ENCODE measurements at regions not wholly inside any gene's neighbourhood (a gene's known extent, or its start where the extent isn't known, plus 50 kb on each side); places are given as distances from the start of the nearest gene placed in this dataset.
"Not testable (repeated sequence)": the region's sequence is repeated elsewhere in the genome, so short reads cannot be mapped to it uniquely, and the experiment has no call there.

DNA sequence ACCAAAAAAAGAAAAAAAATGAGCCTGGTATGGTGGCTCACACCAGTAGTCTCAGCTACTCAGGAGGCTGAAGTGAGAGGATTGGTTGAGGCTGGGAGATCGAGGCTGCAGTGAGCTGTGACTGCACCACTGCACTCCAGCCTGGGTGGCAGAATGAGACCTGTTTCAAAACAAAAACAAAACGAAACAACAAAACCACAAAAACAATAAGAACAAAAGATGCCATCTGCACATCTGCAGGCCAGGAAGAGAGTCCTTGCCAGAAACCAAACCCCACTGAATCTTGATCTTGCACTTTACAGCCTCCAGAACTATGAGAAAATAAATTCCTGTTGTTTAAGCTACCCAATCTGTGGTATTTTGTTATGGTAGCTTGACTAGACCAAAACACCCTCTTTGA is 207.7 kb downstream of the YTHDC2 start:
- DNase-seq: no peak

DNA sequence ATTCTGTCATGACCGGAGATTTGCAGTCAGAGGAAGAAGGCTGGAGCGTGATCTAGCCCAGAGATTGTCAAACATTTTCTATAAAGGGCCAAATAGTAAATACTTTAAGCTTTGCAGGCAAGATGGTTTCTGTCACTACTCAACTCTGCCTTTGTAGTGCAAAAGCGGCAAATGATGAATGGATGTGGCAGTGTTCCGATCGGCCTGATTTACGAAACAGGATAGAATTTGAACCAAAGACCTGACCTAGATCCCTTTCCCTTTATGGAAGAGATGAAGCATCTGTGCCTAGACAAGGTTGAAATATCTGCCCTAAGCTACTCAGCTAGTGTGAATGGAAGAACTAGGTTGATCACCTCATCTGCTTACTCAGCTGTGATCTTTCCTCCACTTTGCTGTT is 209.5 kb downstream of the YTHDC2 start:
- DNase-seq: no peak

DNA sequence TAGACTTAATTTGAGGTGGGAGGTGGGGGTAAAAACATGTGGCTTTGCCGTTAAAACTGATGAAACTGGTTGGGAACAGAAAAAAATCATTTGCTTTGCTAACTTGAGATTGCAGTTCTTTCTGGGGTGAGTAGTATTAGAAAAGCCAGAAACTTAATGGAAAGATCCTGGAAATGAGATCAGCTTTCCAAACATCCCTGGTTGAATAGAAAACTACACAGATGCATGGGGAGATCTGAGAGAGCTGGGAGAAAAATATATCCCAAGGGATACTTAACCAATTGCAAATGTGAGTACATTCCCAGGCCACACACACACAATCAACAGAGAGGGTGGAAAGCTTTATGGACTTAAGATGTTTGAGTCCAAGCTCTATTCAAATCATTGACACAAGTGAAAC is 222.3 kb downstream of the YTHDC2 start:
- DNase-seq: no peak

DNA sequence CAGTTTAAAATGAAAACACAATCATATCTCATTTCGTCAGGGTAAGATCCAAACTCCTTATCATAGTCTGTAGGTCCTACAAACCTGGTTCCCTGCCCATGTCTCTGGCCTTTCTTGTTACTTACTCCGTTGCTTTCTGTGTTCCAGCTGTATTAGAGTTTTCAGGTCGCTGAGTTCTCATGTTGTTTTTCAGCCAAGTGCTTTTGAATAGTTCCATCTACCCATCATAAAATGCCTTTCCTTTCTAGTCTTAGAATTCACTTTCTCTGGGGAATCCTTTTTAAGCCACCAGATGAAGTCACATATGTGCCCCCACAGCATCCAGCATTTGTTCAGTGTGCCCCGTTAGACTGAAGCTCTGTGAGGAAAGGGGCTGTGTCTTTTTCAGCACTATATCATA is 228.7 kb downstream of the YTHDC2 start:
- no peak for DNase-seq

DNA sequence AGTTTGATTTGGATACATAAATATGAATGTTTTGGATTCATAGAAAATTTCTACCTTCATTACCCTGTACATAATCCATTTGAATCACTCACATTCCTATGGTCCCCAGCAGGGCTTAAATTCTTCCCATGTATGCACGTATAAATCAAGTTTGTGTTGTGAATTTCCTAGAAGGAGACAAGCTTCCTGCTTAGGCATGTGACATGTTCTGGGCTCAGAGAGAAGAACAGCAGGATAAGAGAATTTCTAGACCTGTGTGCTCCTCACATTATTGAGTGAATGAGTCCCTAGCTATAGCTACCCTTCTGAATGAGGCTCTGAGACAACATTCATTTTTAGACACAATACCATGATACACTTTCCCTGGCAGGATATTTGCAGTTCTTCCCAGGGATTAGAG is 229.1 kb downstream of the YTHDC2 start:
- DNase-seq: no peak

DNA sequence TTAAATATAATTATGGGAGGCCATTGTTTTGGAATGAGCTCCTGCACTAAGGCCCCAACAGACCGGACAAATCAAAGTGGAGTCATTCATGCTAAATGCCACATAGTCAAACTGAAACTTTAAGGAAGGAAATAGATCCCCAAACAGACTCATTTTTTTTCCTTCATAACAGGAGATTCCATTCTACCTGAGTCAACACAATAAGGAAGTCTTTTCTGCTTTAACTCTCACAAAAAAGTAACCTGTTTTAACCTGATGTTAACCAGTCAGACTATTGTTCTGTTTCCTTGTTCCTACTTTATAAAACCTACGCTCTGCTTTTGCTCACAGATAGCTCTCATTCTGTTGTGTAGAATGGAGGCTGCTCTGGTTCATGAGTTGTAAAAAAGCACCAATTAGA is 234.9 kb downstream of the YTHDC2 start:
- DNase-seq: no peak

DNA sequence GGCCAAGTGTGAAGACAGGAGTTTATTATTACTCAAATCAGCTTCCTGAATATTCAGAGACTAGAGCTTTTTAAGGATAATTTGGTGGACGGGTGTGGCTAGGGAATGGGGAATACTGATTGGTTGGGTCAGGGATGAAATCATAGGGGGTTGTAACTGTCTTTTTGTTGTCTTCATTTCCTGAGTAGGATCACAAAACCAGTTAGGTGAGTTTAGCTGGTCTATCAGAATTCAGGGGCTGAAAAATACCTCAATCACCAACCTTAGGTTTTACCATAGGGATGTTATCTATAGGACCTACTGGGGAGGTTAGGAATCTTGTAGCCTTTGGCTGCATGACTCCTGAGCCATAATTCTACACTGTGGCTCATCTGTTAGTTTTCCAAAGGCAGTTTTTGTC is 235.8 kb downstream of the YTHDC2 start:
- DNase-seq: no peak

DNA sequence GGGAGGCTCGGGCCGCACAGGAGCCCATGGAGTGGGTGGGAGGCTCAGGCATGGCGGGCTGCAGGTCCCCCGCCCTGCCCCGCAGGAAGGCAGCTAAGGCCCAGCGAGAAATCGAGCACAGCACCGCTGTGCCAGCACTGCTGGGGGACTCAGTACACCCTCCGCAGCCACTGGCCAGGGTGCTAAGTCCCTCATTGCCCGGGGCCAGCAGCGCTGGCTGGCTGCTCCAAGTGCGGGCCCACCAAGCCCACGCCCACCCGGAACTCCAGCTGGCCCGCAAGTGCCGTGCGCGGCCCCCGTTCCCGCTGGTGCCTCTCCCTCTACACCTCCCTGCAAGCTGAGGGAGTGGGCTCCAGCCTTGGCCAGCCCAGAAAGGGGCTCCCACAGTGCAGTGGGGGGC is 239.7 kb downstream of the YTHDC2 start:
- not testable (repeated sequence) for DNase-seq

DNA sequence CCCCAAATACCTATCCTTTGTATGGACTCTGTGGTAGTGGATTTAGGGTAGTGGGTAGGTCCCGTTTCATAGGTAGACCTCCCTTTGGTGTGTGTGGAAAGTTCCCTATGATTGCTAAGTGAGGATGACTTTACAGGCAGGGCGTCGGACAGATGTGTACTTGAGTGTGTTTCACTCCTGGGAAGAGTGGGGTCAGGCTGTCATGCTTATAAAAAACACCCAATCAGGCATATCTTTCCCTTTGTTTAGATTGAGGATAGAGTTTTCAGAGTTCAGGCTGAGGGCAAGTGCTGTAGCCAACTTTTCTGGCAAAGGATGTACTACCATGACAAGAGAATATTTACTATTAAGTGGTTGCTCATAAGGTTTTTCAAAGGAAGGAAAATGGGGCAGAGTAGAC is 242.0 kb downstream of the YTHDC2 start:
- DNase-seq: no peak

DNA sequence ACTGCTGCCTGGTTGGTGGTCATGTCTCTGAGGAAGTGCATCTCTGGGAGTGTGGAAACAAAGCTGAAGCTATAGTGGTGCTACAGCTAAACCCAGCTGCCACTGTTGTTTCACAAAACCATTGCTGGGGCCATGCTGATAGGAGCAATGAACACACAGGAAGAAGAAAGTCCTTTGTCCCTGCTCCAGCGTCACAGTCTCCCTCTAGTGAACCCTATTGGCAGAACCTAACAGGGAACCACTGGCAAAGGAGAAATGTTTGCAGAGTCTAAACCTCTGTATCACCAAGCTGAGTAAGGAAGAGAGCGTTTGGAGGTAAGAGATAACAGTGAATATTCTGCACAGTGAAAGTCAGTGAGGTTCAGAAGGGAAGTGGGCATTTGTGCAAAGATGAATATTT is 244.0 kb downstream of the YTHDC2 start:
- DNase-seq: no peak

DNA sequence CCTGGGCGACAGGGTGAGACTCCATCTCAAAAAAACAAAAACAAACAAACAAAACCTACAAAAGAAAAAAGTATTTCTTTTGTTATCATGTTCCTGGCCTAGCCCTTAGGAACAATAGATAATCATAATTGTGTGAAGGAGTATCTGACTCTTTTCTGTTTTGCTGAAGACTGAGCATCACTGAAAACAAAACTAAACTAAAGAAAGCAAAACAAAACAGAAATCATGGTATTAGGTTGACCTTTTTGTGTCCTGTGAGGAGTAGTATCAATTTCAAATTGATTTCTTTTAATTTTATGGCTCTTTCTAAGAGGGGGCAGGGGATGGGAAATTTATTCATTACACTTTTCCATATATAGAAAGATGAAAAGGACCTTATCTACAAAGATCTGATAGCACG is 246.0 kb downstream of the YTHDC2 start:
- no peak for DNase-seq

DNA sequence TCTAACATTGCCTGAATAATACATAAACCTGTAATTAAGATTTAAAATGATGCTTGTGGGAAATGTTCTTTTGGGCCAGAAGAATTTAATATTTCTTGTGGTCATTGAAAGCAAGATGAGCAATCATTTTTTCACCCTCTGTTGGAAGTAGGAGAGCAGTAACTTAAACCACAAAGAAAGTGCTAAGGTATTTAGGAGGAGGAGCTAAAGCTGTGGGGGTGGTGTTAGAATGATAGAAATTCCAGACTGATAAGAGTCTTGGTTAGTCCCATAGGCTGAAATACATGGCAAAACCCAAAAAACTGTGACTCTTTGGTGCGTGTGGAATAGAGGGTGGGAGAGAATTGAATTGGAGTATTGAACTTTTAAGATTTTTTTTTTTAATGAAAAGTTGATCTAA is 247.0 kb downstream of the YTHDC2 start:
- peak; percentile 20 for DNase-seq

DNA sequence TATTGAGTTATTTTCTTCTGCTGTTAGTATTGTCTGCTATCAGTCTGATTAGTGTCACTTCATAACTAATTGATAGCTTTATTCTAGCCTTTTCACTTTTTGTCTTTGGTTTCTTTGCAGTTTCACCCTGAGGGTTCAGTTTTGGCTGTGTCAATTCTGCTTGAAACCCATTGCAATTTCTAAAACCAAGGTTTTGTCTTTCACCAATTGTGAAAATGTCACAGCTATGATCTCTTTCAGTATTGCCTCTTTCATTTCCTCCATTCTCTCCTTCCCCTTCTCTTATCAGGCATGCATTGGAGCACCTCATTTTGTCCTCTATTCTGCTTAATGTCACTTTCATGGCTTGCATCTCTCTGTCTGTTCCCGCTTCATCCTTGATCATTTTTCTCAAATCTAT is 248.1 kb downstream of the YTHDC2 start:
- DNase-seq: no peak

DNA sequence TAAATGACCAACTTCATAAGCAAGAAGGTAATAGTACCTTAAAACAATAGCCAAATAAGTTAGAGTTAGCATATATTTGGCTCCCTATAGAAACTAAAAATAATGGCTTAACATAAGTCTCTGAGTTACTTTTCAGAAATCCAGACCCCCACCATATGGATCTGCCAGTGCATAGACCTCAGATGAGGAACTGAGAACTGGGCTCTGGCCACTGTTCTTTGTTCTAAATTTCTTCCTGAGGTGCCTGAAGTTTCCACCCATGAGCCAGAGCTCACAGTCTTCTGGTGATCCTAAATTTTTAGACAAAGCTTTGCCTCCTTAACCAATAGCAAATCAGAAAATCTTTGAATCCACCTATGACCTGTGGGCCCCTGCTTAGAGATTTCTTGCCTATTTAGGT is 250.9 kb downstream of the YTHDC2 start:
- no peak for DNase-seq

DNA sequence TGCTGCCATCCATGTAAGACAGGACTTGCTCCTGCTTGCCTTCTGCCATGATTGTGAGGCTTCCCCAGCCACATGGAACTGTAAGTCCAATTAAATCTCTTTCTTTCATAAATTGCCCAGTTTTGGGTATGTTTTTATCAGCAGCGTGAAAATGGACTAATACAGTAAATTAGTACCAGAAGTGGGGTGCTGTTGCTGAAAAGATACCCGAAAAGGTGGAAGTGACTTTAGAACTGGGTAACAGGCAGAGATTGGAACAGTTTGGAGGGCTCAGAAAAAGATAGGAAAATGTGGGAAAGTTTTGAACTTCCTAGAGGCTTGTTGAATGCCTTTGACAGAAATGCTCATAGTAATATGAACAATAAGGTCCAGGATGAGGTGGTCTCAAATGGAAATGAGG is 253.3 kb downstream of the YTHDC2 start:
- not testable (repeated sequence) for DNase-seq

DNA sequence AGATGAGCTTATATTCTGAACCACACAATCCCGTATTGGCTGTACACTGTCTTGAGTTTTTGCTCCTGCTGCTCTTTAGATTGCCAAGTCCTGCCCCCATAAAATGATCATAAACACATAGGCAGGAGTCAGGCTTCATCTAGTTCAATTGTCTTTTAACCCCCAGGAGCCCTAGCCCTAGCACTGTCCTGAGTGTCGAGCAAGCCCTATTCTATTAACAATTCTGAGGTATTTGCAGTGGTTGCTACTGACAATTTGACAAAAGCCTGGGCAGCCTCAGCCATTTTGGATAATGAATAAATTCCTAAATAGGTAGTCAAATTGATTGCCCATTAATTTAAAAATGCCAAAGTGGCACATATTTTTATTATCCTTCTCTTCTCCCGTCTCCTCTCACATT is 257.2 kb downstream of the YTHDC2 start:
- no peak for DNase-seq

DNA sequence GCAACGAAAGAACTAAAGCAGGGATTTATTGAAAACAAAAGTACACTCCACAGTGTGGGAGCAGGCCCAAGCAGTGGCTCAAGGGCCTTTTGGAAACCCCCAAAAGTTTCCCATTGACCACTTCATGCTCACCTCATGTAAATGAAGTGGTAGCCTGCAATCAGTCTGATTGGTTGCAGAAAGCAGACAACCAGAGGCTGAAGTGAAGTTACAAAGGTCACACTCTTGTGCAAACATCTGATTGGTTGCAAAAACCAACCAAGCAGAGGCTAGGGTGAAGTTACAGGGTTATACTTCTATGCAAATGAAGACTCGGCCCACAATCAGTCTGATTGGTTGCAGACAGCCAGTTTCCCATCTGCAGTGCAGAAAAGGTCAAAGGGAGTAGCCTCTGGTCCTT is 258.0 kb downstream of the YTHDC2 start:
- DNase-seq: no peak

DNA sequence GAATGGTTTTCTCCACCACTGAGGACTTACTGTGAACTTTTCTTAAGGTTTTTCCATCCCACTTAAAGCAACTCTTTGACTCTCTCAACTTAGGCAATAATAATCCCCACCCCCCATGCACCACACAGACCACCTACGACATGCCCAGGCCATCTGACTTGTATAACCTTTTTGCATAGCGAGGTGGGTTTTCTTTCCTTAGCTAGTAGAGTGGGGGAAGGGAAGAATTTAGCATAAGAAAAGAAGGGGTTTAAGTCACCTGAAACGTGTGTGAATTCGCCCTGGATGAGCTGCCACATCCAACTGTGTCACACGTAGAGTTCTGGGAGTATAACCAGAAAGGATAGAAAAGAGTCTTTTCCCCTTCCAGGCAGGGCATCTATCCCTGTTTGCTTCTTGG is 262.7 kb downstream of the YTHDC2 start:
- DNase-seq: no peak

DNA sequence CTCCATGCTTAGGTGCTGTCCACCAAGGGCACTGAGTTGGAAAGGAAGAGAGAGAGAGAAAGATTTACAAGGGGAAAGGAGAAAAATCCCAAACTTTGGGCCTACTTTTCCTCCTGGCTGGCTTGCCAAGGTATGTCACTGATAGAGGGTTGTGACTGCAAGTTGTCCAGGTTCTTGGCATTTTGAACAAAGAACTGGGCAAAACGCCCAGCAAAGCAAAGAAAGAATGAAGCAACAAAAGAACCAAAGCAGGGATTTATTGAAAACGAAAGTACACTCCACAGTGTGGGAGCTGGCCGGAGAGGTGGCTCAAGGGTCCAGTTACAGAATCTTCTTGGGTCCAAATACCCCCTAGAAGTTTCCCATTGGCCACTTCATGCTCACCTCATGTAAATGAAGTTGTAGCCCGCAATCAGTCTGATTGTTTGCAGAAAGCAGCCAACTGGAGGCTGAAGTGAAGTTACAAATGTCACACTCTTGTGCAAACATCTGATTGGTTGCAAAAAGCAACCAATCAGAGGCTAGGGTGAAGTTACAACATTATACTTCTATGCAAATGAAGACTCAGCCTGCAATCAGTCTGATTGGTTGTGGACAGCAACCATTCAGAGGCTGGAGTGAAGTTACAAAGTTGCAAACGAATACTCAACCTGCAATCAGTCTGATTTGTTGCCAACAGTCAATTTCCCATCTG is 263.5 kb downstream of the YTHDC2 start:
- peak; percentile 4 for DNase-seq

DNA sequence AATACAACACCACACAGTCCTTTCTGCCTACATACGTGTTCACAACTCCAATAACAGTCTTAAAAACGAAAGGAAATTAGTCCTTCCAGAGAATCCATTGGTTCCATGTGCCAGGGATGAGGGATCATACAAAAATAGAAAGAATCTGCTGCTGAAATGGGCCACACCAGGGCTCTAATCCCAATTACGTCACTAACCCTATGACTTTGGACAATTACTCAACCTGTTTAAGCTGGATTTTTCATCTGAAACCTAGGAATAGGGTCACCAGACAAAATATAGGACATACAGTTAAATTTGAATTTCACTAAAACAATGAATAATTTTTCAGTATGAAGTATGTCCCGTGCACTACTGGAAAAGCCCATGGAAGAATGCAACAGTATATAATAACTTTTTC is 264.7 kb downstream of the YTHDC2 start:
- DNase-seq: no peak

DNA sequence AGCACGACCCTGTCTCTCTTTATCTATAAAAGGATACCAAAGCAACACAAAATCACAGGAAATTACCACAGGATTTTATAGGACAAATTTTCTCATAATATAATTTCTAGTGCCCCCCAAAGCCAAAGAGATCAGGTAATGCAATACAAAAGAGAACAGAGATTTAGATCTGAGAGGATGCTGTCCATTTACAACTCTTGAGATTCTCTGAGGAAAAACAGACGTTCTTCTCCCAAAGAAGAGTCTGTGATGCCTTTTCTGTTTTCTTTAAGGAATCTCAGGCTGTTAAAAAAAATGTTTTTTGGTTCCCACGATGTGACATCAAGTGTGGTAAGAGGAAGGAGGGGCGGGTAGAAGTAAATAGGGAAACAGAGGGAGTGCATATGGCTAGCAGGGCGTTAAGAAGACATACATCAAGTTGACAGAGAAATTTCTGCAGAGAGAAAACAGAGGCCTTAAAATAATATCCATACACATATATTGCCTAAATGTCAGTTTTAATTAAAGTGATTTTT is 274.7 kb downstream of the YTHDC2 start:
- DNase-seq: no peak

DNA sequence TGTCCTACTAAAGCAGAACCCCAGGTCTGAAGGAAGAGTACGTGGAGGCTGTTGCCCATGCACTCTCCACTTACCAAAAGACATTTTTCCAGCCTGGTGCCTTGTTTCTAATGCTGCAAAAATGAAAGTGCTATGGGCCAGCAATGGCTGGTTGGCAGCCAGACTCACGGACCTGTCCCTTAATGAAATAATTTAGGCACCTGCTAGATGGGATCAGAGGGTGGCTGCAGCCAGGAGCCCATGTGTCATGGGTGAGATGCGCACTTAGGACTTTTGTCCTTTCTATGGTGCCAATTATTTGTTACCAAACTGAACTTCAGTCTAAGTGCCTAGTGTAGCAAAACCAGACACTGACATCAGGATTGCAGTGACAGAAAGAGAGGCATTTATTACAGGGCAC is 276.3 kb downstream of the YTHDC2 start:
- no peak for DNase-seq

DNA sequence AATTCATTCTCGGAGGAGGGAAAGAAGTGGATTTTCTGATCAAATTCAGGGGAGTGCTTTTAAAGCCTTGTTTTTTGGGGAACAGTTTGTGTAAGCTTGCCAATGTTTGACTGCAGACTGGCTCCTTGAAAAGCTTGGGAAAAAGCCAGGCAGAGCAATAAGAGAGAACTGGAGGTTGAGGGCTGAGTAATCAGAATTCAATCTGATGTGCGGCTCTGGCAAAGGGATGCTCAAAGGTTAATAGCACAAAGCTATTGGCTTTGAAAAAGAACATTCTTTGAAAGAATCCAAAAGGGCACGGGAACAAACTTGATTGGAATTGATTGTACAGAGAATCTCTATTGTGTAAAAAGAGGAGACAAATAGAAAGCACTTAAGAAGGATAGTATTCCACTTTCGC is 279.3 kb downstream of the YTHDC2 start:
- DNase-seq: no peak

DNA sequence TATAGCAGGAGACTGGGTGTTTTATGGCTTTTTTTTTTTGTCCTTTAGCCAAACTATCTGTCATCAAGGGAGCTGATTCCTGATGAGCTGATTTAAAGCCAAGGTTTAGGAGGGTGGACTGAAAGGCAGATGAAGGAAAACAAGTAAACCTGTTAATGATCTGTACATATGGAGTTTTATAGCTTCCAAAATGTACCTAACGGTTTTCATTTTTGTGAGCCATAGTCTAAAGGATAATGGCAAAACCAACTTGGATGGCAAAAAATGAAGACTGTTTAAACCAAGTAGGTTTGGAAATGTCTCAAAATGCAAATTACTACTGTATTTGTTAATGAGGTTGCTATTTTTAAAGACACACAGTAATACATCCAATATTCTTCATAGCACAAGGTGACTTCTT is 281.5 kb downstream of the YTHDC2 start:
- DNase-seq: no peak

DNA sequence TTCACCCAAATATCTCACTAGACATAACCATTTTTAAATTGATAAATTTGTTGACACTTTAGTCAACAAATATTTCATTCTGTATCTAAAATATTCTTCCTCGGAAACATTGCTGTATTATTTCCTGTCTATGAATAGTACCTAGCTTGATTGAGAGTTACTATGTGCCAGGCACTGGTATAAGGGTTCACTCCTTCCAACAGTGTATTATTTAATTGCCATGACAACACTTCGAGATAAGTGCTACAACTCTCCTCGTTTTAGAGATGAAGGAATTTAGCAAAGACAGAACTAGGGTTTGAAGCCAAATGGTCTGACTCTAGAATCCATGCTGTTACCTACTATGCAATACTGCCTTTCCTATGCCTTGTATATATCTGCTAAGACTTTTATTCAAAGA is 287.2 kb downstream of the YTHDC2 start:
- DNase-seq: no peak

Measured in fibroblast of skin of back (primary cell).